ENCODE measurements at regions not wholly inside any gene's neighbourhood (a gene's known extent, or its start where the extent isn't known, plus 50 kb on each side); places are given as distances from the start of the nearest gene placed in this dataset.

DNA sequence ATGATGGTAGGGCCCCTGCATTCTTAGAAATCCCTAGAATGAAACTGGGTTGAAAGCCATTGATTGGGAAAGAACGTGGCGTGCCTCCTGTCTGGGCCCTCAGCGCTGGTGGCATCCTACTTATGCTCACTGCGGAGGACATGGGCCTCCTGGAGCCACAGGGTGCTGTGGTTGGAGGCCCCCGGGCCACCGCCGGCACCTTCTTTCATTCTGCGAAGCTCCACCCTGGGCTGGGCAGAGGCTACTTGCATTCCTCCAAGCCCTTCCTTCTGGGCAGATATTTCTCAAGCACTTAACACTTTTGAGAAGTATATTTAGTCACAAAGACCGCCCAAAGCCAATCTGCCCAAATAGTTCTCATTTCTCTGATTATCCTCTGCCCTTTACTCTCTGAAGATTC lies 311.9 kb downstream of the MYCN start (continued):
- TF ChIP-seq, protein P1, sequence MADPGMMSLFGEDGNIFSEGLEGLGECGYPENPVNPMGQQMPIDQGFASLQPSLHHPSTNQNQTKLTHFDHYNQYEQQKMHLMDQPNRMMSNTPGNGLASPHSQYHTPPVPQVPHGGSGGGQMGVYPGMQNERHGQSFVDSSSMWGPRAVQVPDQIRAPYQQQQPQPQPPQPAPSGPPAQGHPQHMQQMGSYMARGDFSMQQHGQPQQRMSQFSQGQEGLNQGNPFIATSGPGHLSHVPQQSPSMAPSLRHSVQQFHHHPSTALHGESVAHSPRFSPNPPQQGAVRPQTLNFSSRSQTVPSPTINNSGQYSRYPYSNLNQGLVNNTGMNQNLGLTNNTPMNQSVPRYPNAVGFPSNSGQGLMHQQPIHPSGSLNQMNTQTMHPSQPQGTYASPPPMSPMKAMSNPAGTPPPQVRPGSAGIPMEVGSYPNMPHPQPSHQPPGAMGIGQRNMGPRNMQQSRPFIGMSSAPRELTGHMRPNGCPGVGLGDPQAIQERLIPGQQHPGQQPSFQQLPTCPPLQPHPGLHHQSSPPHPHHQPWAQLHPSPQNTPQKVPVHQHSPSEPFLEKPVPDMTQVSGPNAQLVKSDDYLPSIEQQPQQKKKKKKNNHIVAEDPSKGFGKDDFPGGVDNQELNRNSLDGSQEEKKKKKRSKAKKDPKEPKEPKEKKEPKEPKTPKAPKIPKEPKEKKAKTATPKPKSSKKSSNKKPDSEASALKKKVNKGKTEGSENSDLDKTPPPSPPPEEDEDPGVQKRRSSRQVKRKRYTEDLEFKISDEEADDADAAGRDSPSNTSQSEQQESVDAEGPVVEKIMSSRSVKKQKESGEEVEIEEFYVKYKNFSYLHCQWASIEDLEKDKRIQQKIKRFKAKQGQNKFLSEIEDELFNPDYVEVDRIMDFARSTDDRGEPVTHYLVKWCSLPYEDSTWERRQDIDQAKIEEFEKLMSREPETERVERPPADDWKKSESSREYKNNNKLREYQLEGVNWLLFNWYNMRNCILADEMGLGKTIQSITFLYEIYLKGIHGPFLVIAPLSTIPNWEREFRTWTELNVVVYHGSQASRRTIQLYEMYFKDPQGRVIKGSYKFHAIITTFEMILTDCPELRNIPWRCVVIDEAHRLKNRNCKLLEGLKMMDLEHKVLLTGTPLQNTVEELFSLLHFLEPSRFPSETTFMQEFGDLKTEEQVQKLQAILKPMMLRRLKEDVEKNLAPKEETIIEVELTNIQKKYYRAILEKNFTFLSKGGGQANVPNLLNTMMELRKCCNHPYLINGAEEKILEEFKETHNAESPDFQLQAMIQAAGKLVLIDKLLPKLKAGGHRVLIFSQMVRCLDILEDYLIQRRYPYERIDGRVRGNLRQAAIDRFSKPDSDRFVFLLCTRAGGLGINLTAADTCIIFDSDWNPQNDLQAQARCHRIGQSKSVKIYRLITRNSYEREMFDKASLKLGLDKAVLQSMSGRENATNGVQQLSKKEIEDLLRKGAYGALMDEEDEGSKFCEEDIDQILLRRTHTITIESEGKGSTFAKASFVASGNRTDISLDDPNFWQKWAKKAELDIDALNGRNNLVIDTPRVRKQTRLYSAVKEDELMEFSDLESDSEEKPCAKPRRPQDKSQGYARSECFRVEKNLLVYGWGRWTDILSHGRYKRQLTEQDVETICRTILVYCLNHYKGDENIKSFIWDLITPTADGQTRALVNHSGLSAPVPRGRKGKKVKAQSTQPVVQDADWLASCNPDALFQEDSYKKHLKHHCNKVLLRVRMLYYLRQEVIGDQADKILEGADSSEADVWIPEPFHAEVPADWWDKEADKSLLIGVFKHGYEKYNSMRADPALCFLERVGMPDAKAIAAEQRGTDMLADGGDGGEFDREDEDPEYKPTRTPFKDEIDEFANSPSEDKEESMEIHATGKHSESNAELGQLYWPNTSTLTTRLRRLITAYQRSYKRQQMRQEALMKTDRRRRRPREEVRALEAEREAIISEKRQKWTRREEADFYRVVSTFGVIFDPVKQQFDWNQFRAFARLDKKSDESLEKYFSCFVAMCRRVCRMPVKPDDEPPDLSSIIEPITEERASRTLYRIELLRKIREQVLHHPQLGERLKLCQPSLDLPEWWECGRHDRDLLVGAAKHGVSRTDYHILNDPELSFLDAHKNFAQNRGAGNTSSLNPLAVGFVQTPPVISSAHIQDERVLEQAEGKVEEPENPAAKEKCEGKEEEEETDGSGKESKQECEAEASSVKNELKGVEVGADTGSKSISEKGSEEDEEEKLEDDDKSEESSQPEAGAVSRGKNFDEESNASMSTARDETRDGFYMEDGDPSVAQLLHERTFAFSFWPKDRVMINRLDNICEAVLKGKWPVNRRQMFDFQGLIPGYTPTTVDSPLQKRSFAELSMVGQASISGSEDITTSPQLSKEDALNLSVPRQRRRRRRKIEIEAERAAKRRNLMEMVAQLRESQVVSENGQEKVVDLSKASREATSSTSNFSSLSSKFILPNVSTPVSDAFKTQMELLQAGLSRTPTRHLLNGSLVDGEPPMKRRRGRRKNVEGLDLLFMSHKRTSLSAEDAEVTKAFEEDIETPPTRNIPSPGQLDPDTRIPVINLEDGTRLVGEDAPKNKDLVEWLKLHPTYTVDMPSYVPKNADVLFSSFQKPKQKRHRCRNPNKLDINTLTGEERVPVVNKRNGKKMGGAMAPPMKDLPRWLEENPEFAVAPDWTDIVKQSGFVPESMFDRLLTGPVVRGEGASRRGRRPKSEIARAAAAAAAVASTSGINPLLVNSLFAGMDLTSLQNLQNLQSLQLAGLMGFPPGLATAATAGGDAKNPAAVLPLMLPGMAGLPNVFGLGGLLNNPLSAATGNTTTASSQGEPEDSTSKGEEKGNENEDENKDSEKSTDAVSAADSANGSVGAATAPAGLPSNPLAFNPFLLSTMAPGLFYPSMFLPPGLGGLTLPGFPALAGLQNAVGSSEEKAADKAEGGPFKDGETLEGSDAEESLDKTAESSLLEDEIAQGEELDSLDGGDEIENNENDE (IDR thresholded peaks at IDR 0.05; ENCODE audit: insufficient replicate concordance, low read length): no peak
- TF ChIP-seq, protein P2, sequence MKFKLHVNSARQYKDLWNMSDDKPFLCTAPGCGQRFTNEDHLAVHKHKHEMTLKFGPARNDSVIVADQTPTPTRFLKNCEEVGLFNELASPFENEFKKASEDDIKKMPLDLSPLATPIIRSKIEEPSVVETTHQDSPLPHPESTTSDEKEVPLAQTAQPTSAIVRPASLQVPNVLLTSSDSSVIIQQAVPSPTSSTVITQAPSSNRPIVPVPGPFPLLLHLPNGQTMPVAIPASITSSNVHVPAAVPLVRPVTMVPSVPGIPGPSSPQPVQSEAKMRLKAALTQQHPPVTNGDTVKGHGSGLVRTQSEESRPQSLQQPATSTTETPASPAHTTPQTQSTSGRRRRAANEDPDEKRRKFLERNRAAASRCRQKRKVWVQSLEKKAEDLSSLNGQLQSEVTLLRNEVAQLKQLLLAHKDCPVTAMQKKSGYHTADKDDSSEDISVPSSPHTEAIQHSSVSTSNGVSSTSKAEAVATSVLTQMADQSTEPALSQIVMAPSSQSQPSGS (IDR thresholded peaks at IDR 0.05; ENCODE audit: low read length): no peak
- TF ChIP-seq SP1 (IDR thresholded peaks at IDR 0.05; ENCODE audit: low read depth, low read length) (no peak), CTBP2 (IDR thresholded peaks at IDR 0.05; ENCODE audit: borderline replicate concordance, insufficient read depth, insufficient read length, low read length) (no peak), YY1 (IDR thresholded peaks at IDR 0.05; ENCODE audit: low read depth, low read length) (no peak), FOSL1 (IDR thresholded peaks at IDR 0.05; ENCODE audit: insufficient read depth, low read depth, low read length) (no peak), EP300 (IDR thresholded peaks at IDR 0.05; ENCODE audit: borderline replicate concordance in 1 of 2, low read depth in 2 of 2, low read length in 2 of 2) (no peak), MAFK (IDR thresholded peaks at IDR 0.05; ENCODE audit: low read depth, low read length) (no peak)
- TF ChIP-seq, protein P3, sequence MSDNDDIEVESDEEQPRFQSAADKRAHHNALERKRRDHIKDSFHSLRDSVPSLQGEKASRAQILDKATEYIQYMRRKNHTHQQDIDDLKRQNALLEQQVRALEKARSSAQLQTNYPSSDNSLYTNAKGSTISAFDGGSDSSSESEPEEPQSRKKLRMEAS (IDR thresholded peaks at IDR 0.05): no peak

Measured in H1 (cell line).